GM19025 (cell line): ENCODE measurements at regions not wholly inside any gene's neighbourhood (a gene's known extent, or its start where the extent isn't known, plus 50 kb on each side); places are given as distances from the start of the nearest gene placed in this dataset.

Experiments used
- ATAC-seq: cut with Tn5 transposase; IDR thresholded peaks from one replicate; pipeline ENCODE4 v1.9.1; 2021; ENCODE audit warnings: mild to moderate bottlenecking, low read depth, moderate library complexity; ENCODE audit not compliant: unreplicated experiment

- ATAC-seq: no peak
These were observed 969.6 kb upstream of the TMEM132C start for GRCh38 chr12:127297327-127297726.

- no peak for ATAC-seq
These were observed 966.9 kb upstream of the TMEM132C start for GRCh38 chr12:127300075-127300474.

GRCh38 chr12:127300753-127301152 lies 966.2 kb upstream of the TMEM132C start:
- no peak for ATAC-seq

GRCh38 chr12:127301876-127302275 lies 965.1 kb upstream of the TMEM132C start:
- no peak for ATAC-seq

GRCh38 chr12:127304751-127305725 lies 961.9 kb upstream of the TMEM132C start:
- no peak for ATAC-seq

- ATAC-seq: no peak
These were observed 960.3 kb upstream of the TMEM132C start for GRCh38 chr12:127306604-127307215.

- ATAC-seq: no peak
These were observed 959.4 kb upstream of the TMEM132C start for GRCh38 chr12:127307528-127307927.

- ATAC-seq: no peak
These were observed 958.8 kb upstream of the TMEM132C start for GRCh38 chr12:127308148-127308547.

GRCh38 chr12:127310548-127310947 lies 956.4 kb upstream of the TMEM132C start:
- ATAC-seq: no peak

GRCh38 chr12:127311720-127312364 lies 955.1 kb upstream of the TMEM132C start:
- ATAC-seq: no peak

GRCh38 chr12:127324681-127325080 lies 942.3 kb upstream of the TMEM132C start:
- no peak for ATAC-seq

GRCh38 chr12:127327986-127328385 lies 939.0 kb upstream of the TMEM132C start:
- no peak for ATAC-seq

- ATAC-seq: no peak
These were observed 938.1 kb upstream of the TMEM132C start for GRCh38 chr12:127328867-127329266.

- no peak for ATAC-seq
These were observed 932.6 kb upstream of the TMEM132C start for GRCh38 chr12:127334365-127334764.

GRCh38 chr12:127334912-127335644 lies 931.9 kb upstream of the TMEM132C start:
- no peak for ATAC-seq

- no peak for ATAC-seq
These were observed 930.6 kb upstream of the TMEM132C start for GRCh38 chr12:127336416-127336815.

GRCh38 chr12:127339065-127339464 lies 927.9 kb upstream of the TMEM132C start:
- no peak for ATAC-seq

- no peak for ATAC-seq
These were observed 926.6 kb upstream of the TMEM132C start for GRCh38 chr12:127340381-127340780.

GRCh38 chr12:127342861-127343260 lies 924.1 kb upstream of the TMEM132C start:
- ATAC-seq: no peak

- ATAC-seq: no peak
These were observed 923.0 kb upstream of the TMEM132C start for GRCh38 chr12:127343940-127344339.
